Upper lobe of left lung (tissue), 6 donors: ENCODE measurements at regions not wholly inside any gene's neighbourhood (a gene's known extent, or its start where the extent isn't known, plus 50 kb on each side); places are given as distances from the start of the nearest gene placed in this dataset.

ENCODE experiments used
- ATAC-seq, 2 donors: fragments of 200-7000 bp; cut with Tn5 transposase; one replicate each; pipeline ENCODE4 v1.9.1; 2022; ENCODE audit warnings: mild to moderate bottlenecking in 2 of 2, moderate library complexity in 2 of 2; ENCODE audit not compliant: low FRiP score in 2 of 2
- DNase-seq, 2 donors: peaks; one replicate each; pipeline ENCODE4 v3.0.0-alpha.2; 2019 to 2020
- H3K27ac ChIP-seq, 4 donors: fragments of 200-600 bp; sonication (generic); one replicate each; pipeline ENCODE4 v1.5.1; 2016 to 2019
- H3K27me3 ChIP-seq, 4 donors: fragments of 200-600 bp; sonication (generic); one replicate each; pipeline ENCODE4 v1.5.1; 2017 to 2019
- H3K36me3 ChIP-seq, 4 donors: fragments of 200-600 bp; sonication (generic); one replicate each; pipeline ENCODE4 v1.5.1; 2016 to 2019
- H3K4me1 ChIP-seq, 4 donors: fragments of 200-600 bp; sonication (generic); one replicate each; pipeline ENCODE4 v1.5.1; 2018 to 2019
- H3K4me3 ChIP-seq, 4 donors: fragments of 200-600 bp; sonication (generic); one replicate each; pipeline ENCODE4 v1.5.1; 2017 to 2019; ENCODE audit warnings: mild to moderate bottlenecking in 2 of 4, moderate library complexity in 1 of 4
- H3K9me3 ChIP-seq, 4 donors: fragments of 200-600 bp; sonication (generic); one replicate each; pipeline ENCODE4 v1.5.1; 2018 to 2019
- EP300 ChIP-seq, 4 donors: sonication (generic); formaldehyde crosslinking; IDR thresholded peaks; one replicate each; pipeline ENCODE4 v1.5.1; 2017; ENCODE audit warnings: antibody characterized with exemption in 4 of 4, control low read depth in 2 of 4
- POLR2A ChIP-seq, 4 donors: fragments of 450-650 bp; IDR thresholded peaks; one replicate each; pipeline ENCODE4 v1.5.1; 2016 to 2017; ENCODE audit warnings: antibody characterized with exemption in 4 of 4, mild to moderate bottlenecking in 2 of 4
- POLR2AphosphoS5 ChIP-seq, 2 donors: sonication (generic); formaldehyde crosslinking; IDR thresholded peaks; one replicate each; pipeline ENCODE4 v1.5.1; 2017; ENCODE audit warnings: antibody characterized with exemption in 2 of 2
- WGBS, 2 donors: methylation state at CpG; one replicate each; pipeline ENCODE4 v1.1.5; 2017 to 2018; 5-methylcytosine and 5-hydroxymethylcytosine counted together
- TF ChIP-seq, protein P1 (sequence below), 6 experiments: fragments of 450-650 bp in 4 of 6; fragments of 200-600 bp in 2 of 6; sonication (generic) in 2 of 6; IDR thresholded peaks; one replicate each; pipeline ENCODE4 v1.5.1; 2016 to 2019; ENCODE audit warnings: antibody characterized with exemption in 6 of 6
- donor health status: DM: no; HTN: no; CAD: no; lungs with moderate emphysema.
- donor health status: DM: no; HTN: yes; CAD: no; lungs with severe emphysema.

DNA sequence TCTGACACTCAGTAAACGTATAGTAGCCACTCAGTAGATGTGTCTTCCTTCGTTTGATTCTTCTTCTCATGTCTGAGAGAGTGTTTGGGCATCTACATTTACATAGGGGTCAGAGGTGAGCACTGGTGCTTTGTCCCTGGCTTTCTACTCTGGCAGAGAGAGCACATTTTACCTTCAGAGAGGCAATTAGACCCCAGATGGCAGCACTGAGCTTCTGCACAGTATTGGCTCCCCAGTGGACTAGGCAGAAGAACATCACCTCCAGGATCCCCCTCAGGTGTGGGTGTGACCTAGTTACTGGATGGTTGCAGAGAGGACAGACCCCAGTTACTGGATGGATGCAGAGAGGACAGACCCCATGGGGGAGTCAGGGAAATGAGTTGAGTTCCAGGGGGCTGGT lies 327.2 kb downstream of the DHX35 start:
- Histone ChIP-seq H3K9me3 (peaks cover 0 to 3% (median 0%) of the 10 kb centered on the region in 4 donors), H3K36me3 (no peaks in the 10 kb centered on the region), H3K4me3 (no peak overlapping the region), H3K4me1 (no peaks in the 10 kb centered on the region), H3K27ac (no peak overlapping the region), H3K27me3 (no peaks in the 10 kb centered on the region)
- no peak for TF ChIP-seq POLR2AphosphoS5 (IDR thresholded peaks at IDR 0.05)
- TF ChIP-seq, protein P1, sequence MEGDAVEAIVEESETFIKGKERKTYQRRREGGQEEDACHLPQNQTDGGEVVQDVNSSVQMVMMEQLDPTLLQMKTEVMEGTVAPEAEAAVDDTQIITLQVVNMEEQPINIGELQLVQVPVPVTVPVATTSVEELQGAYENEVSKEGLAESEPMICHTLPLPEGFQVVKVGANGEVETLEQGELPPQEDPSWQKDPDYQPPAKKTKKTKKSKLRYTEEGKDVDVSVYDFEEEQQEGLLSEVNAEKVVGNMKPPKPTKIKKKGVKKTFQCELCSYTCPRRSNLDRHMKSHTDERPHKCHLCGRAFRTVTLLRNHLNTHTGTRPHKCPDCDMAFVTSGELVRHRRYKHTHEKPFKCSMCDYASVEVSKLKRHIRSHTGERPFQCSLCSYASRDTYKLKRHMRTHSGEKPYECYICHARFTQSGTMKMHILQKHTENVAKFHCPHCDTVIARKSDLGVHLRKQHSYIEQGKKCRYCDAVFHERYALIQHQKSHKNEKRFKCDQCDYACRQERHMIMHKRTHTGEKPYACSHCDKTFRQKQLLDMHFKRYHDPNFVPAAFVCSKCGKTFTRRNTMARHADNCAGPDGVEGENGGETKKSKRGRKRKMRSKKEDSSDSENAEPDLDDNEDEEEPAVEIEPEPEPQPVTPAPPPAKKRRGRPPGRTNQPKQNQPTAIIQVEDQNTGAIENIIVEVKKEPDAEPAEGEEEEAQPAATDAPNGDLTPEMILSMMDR (IDR thresholded peaks at IDR 0.05), result peak in 1 of 6 experiments; percentile 9
- no peak for TF ChIP-seq POLR2A (IDR thresholded peaks at IDR 0.05)
- no peak for TF ChIP-seq EP300 (IDR thresholded peaks at IDR 0.05)
- DNase-seq (no peak), ATAC-seq (peak in 1 of 2 donors; percentile 15)
- WGBS, 2 donors, result 78 to 85% methylated on average over 2 of the region's 2 CpGs

DNA sequence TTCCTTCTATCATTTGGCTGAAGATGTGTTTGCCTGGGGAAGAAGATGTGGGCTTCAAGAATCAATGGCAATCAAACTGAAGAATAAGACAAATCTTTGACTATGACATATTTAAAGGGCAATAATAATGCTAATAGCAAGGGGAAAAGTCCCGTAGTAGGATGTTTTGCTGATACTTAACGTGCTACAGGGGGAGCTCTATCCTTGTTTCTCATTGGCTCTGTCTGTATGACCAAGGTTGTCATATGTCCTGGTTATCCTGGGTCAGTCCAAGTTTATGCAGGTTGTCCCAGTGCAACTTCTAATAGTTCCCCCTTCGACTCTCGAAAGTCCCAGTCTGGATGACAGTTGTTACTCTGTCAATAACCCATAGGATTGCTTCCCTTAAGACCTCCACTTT lies 321.3 kb downstream of the DHX35 start:
- H3K27me3 ChIP-seq, result no peaks in the 10 kb centered on the region
- no peak overlapping the region for H3K4me3 ChIP-seq
- no peak for TF ChIP-seq POLR2AphosphoS5 (IDR thresholded peaks at IDR 0.05)
- no peak for TF ChIP-seq EP300 (IDR thresholded peaks at IDR 0.05)
- TF ChIP-seq, protein P1 (IDR thresholded peaks at IDR 0.05), result no peak
- TF ChIP-seq POLR2A (IDR thresholded peaks at IDR 0.05), result no peak
- DNase-seq (no peak), ATAC-seq (no peak)
- H3K27ac ChIP-seq, result no peak overlapping the region
- H3K9me3 ChIP-seq, result peaks cover 0 to 3% (median 0%) of the 10 kb centered on the region in 4 donors
- 79 to 86% methylated on average over 4 of the region's 4 CpGs for WGBS, 2 donors
- H3K36me3 ChIP-seq, result no peaks in the 10 kb centered on the region
- H3K4me1 ChIP-seq, result no peaks in the 10 kb centered on the region

DNA sequence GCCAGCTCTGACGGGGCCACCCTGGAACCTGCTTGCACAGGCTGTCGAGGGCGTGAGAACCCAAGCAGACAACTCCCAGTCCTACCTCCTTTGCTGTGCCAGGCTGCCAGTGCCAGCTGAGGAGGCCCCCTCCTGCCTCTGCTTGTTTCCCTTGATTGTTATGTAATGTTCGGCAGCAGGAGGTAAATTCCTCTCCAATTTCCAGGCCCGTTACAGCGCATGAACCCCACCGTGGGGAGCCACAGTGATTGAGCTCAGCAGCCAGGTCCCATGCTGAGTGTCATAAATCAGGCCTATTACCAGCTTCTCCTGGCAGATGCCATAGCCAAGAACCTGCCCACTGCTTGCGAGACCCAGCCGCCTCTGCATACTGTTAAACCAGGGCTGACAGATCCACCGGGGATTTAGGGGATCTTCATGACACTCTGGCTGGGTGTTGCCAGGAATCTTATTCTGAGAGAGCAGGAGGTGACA lies 320.5 kb downstream of the DHX35 start:
- peaks cover 0 to 3% (median 0%) of the 10 kb centered on the region in 4 donors for H3K9me3 ChIP-seq
- no peak overlapping the region for H3K27ac ChIP-seq
- DNase-seq (no peak), ATAC-seq (peak in 1 of 2 donors; percentile 30)
- H3K4me1 ChIP-seq, result no peaks in the 10 kb centered on the region
- H3K36me3 ChIP-seq, result no peaks in the 10 kb centered on the region
- H3K27me3 ChIP-seq, result no peaks in the 10 kb centered on the region
- WGBS, 2 donors, result 64 to 67% methylated on average over 4 to 8 of the region's 10 CpGs
- TF ChIP-seq POLR2A (IDR thresholded peaks at IDR 0.05) (no peak), EP300 (IDR thresholded peaks at IDR 0.05) (no peak), POLR2AphosphoS5 (IDR thresholded peaks at IDR 0.05) (no peak)
- TF ChIP-seq, protein P1 (IDR thresholded peaks at IDR 0.05), result no peak
- H3K4me3 ChIP-seq, result no peak overlapping the region

DNA sequence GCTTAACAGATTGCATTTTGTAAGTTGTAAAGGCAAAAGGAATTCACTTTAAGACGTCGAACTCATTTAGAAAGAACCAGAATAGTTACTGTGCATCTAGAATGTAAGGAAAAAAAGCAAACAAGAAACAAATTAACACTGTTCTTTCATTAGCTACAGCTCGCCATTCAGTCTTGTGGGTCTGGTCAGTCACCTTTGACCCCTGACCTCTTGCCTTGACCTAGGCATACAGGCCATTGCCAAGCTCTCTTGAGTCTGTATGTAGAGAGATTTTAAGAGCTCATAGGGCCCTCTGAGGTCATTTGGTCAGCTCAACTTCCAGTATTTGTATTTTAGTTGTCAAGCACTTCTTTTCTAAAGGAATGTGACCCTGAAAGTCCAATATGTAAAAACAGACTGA lies 318.7 kb downstream of the DHX35 start:
- Histone ChIP-seq H3K9me3 (no peaks in the 10 kb centered on the region), H3K36me3 (no peaks in the 10 kb centered on the region), H3K4me1 (no peaks in the 10 kb centered on the region), H3K27me3 (no peaks in the 10 kb centered on the region), H3K27ac (no peak overlapping the region), H3K4me3 (no peak overlapping the region)
- DNase-seq (no peak), ATAC-seq (no peak)
- 85 to 88% methylated on average over 3 of the region's 3 CpGs for WGBS, 2 donors
- TF ChIP-seq EP300 (IDR thresholded peaks at IDR 0.05), result no peak
- TF ChIP-seq, protein P1 (IDR thresholded peaks at IDR 0.05), result no peak
- no peak for TF ChIP-seq POLR2A (IDR thresholded peaks at IDR 0.05)
- no peak for TF ChIP-seq POLR2AphosphoS5 (IDR thresholded peaks at IDR 0.05)

- Histone ChIP-seq H3K36me3 (no peaks in the 10 kb centered on the region), H3K4me3 (no peak overlapping the region), H3K4me1 (no peaks in the 10 kb centered on the region), H3K27ac (no peak overlapping the region), H3K9me3 (no peaks in the 10 kb centered on the region), H3K27me3 (no peaks in the 10 kb centered on the region)
- TF ChIP-seq POLR2A (IDR thresholded peaks at IDR 0.05) (no peak), EP300 (IDR thresholded peaks at IDR 0.05) (no peak), POLR2AphosphoS5 (IDR thresholded peaks at IDR 0.05) (no peak)
- TF ChIP-seq, protein P1 (IDR thresholded peaks at IDR 0.05), result no peak
- no peak for DNase-seq
- 82 to 88% methylated on average over 4 to 5 of the region's 5 CpGs for WGBS, 2 donors
- no peak for ATAC-seq
These were observed 316.2 kb downstream of the DHX35 start for GRCh38 chr20:39278230-39278788.
